A549 (cell line): ENCODE measurements at regions not wholly inside any gene's neighbourhood (a gene's known extent, or its start where the extent isn't known, plus 50 kb on each side); places are given as distances from the start of the nearest gene placed in this dataset.

Experiments
- ATAC-seq, 2 experiments: fragments of 200-7000 bp in 1 of 2; fragments of >200 bp in 1 of 2; cut with Nextera tagmentation in 1 of 2; cut with Tn5 transposase in 1 of 2; 3 replicates each; pipeline versions ENCODE4 v1.8.0 to v1.9.1; 2018 to 2020; ENCODE audit warnings: mild to moderate bottlenecking in 1 of 2, moderate library complexity in 1 of 2
- CTCF ChIA-PET: fragments of 300-600 bp; sonication (Branson Sonifier 250); formaldehyde crosslinking; extraction: SDS; loops from one replicate; lab custom pipeline; 2021; ENCODE audit warnings: antibody characterized with exemption, inconsistent platforms; lab: Yijun Ruan, JAX
- POLR2A ChIA-PET: fragments of 350-600 bp; formaldehyde crosslinking; extraction: SDS; loops from one replicate; lab custom pipeline; 2021; ENCODE audit warnings: antibody characterized with exemption, inconsistent platforms; lab: Yijun Ruan, JAX
- DNase-seq, 2 experiments: peaks; one replicate each; pipeline versions ENCODE4 v3.0.0 to v3.0.0-alpha.2; 2011 to 2016; ENCODE audit warnings: low read depth in 1 of 2, low spot score in 1 of 2
- FAIRE-seq: peaks from 2 replicates; lab custom pipeline; 2011; peaks lifted over from hg19 to GRCh38; lab: Jason Lieb, UNC
- H3K27ac ChIP-seq, 2 experiments: fragments of >200 bp; sonication (Bioruptor Twin); formaldehyde crosslinking; 3 replicates each; pipeline ENCODE4 v1.5.1; 2016 to 2017
- H3K4me1 ChIP-seq: fragments of >200 bp; sonication (Bioruptor Twin); formaldehyde crosslinking; 3 replicates; pipeline ENCODE4 v1.6.1; 2016
- H3K4me2 ChIP-seq: fragments of >200 bp; sonication (Bioruptor Twin); formaldehyde crosslinking; 3 replicates; pipeline ENCODE4 v1.6.1; 2016
- H3K4me3 ChIP-seq: fragments of >200 bp; sonication (Bioruptor Twin); formaldehyde crosslinking; 3 replicates; pipeline ENCODE4 v1.5.1; 2016
- H3K9me3 ChIP-seq: fragments of >200 bp; sonication (Bioruptor Twin); formaldehyde crosslinking; 3 replicates; pipeline ENCODE4 v1.6.1; 2016
- BCL3 ChIP-seq: fragments of >200 bp; sonication (Bioruptor Twin); formaldehyde crosslinking; IDR thresholded peaks from 3 replicates; pipeline ENCODE4 v1.6.1; 2016
- CBX2 ChIP-seq: fragments of 200-600 bp; sonication (generic); IDR thresholded peaks from 2 replicates; pipeline ENCODE4 v1.6.1; 2016; ENCODE audit warnings: low read depth, mild to moderate bottlenecking, borderline replicate concordance
- CBX8 ChIP-seq: fragments of 200-600 bp; sonication (generic); IDR thresholded peaks from 2 replicates; pipeline ENCODE4 v1.6.1; 2016
- CEBPB ChIP-seq, 2 experiments: fragments of >200 bp in 1 of 2; sonication (Bioruptor Twin) in 1 of 2; formaldehyde crosslinking in 1 of 2; IDR thresholded peaks; 2 replicates each; pipeline ENCODE4 v1.6.1; 2012 to 2016
- CHD2 ChIP-seq: fragments of 150-350 bp; IDR thresholded peaks from 2 replicates; pipeline ENCODE4 v1.6.1; 2014; ENCODE audit warnings: low read length; ENCODE audit not compliant: partially characterized antibody
- EHMT2 ChIP-seq: fragments of 200-600 bp; sonication (generic); IDR thresholded peaks from 2 replicates; pipeline ENCODE4 v1.6.1; 2016; ENCODE audit warnings: antibody characterized with exemption, low read depth, mild to moderate bottlenecking, moderate library complexity
- ELK1 ChIP-seq: fragments of 150-350 bp; IDR thresholded peaks from 2 replicates; pipeline ENCODE4 v1.6.1; 2014; ENCODE audit warnings: low read depth, mild to moderate bottlenecking, low read length
- EP300 ChIP-seq, 2 experiments: fragments of >200 bp; sonication (Bioruptor Twin); formaldehyde crosslinking; IDR thresholded peaks; 2 replicates in 1 of 2; 3 replicates in 1 of 2; pipeline ENCODE4 v1.6.1; 2016 to 2017
- FOSL2 ChIP-seq, 2 experiments: fragments of 450-650 bp in 1 of 2; fragments of >200 bp in 1 of 2; sonication (Bioruptor Twin) in 1 of 2; formaldehyde crosslinking; IDR thresholded peaks; 2 replicates each; pipeline versions ENCODE4 v1.5.0 to v1.6.1; 2016 to 2020; ENCODE audit warnings: mild to moderate bottlenecking in 1 of 2, moderate library complexity in 1 of 2
- FOXS1 ChIP-seq: fragments of 250-450 bp; sonication (Bioruptor Pico); IDR thresholded peaks from 2 replicates; pipeline ENCODE4 v1.5.0; 2020; ENCODE audit warnings: mild to moderate bottlenecking, moderate library complexity
- GATA3 ChIP-seq: IDR thresholded peaks from 2 replicates; pipeline ENCODE4 v1.6.1; 2012; ENCODE audit warnings: borderline replicate concordance
- HEYL ChIP-seq: fragments of 250-450 bp; sonication (Bioruptor Pico); IDR thresholded peaks from 2 replicates; pipeline ENCODE4 v1.8.0; 2021; ENCODE audit warnings: mild to moderate bottlenecking, moderate library complexity
- JUN ChIP-seq, 2 experiments: fragments of >200 bp; sonication (Bioruptor Twin); formaldehyde crosslinking; IDR thresholded peaks; 2 replicates in 1 of 2; 3 replicates in 1 of 2; pipeline ENCODE4 v1.6.1; 2016 to 2017
- MAFK ChIP-seq: fragments of 450-650 bp; IDR thresholded peaks from 2 replicates; pipeline ENCODE4 v1.6.1; 2014; ENCODE audit not compliant: partially characterized antibody
- MAX ChIP-seq: IDR thresholded peaks from 2 replicates; pipeline ENCODE4 v1.6.1; 2012
- NPAS2 ChIP-seq: fragments of 250-450 bp; sonication (Bioruptor Pico); IDR thresholded peaks from 2 replicates; pipeline ENCODE4 v1.8.0; 2022; ENCODE audit warnings: mild to moderate bottlenecking, moderate library complexity, borderline replicate concordance
- POLR2A ChIP-seq: IDR thresholded peaks from 2 replicates; pipeline ENCODE4 v1.6.1; 2012; ENCODE audit warnings: mild to moderate bottlenecking, low read length
- RNF2 ChIP-seq: fragments of 200-600 bp; sonication (generic); IDR thresholded peaks from 2 replicates; pipeline ENCODE4 v1.6.1; 2016; ENCODE audit warnings: low read depth, mild to moderate bottlenecking, antibody characterized with exemption, moderate library complexity, borderline replicate concordance
- SREBF2 ChIP-seq: fragments of 450-650 bp; IDR thresholded peaks from 2 replicates; pipeline ENCODE4 v1.6.1; 2014; ENCODE audit warnings: mild to moderate bottlenecking, moderate library complexity
- USF2 ChIP-seq: fragments of 450-650 bp; IDR thresholded peaks from 2 replicates; pipeline ENCODE4 v1.6.1; 2014; ENCODE audit warnings: antibody characterized with exemption
- WGBS: methylation state at CpG from one replicate; pipeline ENCODE4 v1.1.6; 2017; ENCODE audit errors: missing lambda C conversion rate; 5-methylcytosine and 5-hydroxymethylcytosine counted together

- no peak for TF ChIP-seq CBX2
- TF ChIP-seq USF2: no peak
- no peak for TF ChIP-seq MAX
- no peak for TF ChIP-seq HEYL (CRISPR knock-in tag)
- no peak for TF ChIP-seq JUN (IDR thresholded peaks at IDR 0.05)
Measured at GRCh38 chr2:183505911-183506310, 381.7 kb downstream of the NUP35 start (continued).

- no peaks in the 10 kb centered on the region for H3K9me3 ChIP-seq
- TF ChIP-seq ELK1 (no peak), SREBF2 (no peak), USF2 (no peak), FOSL2 (IDR thresholded peaks at IDR 0.05) (no peak), FOSL2 (CRISPR knock-in tag; IDR thresholded peaks at IDR 0.05) (no peak), FOXS1 (CRISPR knock-in tag) (no peak), NPAS2 (CRISPR knock-in tag) (no peak), CBX8 (no peak)
- H3K4me2 ChIP-seq: no peak overlapping the region
- H3K4me3 ChIP-seq: no peak overlapping the region
- ChIA-PET POLR2A (no interaction called here), CTCF (no interaction called here)
- 79% methylated on average over 2 of the region's 3 CpGs for WGBS
- FAIRE-seq (no peak), DNase-seq (no peak), ATAC-seq (no peak)
- no peaks in the 10 kb centered on the region for H3K4me1 ChIP-seq
- no peak overlapping the region for H3K27ac ChIP-seq
Measured at GRCh38 chr2:183511154-183511553, 386.9 kb downstream of the NUP35 start.

GRCh38 chr2:183519371-183520056 lies 395.3 kb downstream of the NUP35 start:
- H3K9me3 ChIP-seq: no peaks in the 10 kb centered on the region
- no peaks in the 10 kb centered on the region for H3K4me1 ChIP-seq
- no peak overlapping the region for H3K27ac ChIP-seq
- H3K4me3 ChIP-seq: no peak overlapping the region
- no peak for ATAC-seq
- no peak for TF ChIP-seq RNF2
- no peak for TF ChIP-seq BCL3
- TF ChIP-seq MAFK: no peak
- ChIA-PET CTCF (no interaction called here), POLR2A (no interaction called here)
- 74% methylated on average over 1 of the region's 1 CpG for WGBS
- DNase-seq: no peak
- no peak overlapping the region for H3K4me2 ChIP-seq
- no peak for FAIRE-seq

GRCh38 chr2:183521911-183522310 lies 397.7 kb downstream of the NUP35 start:
- no peaks in the 10 kb centered on the region for H3K9me3 ChIP-seq
- ChIA-PET CTCF (no interaction called here), POLR2A (no interaction called here)
- FAIRE-seq (no peak), ATAC-seq (no peak), DNase-seq (no peak)
- no peak overlapping the region for H3K4me2 ChIP-seq
- no peak overlapping the region for H3K27ac ChIP-seq
- 4% methylated on average over 1 of the region's 1 CpG for WGBS
- no peak for TF ChIP-seq NPAS2 (CRISPR knock-in tag)
- no peak for TF ChIP-seq CHD2
- no peak for TF ChIP-seq EHMT2
- no peak for TF ChIP-seq CEBPB (IDR thresholded peaks at IDR 0.05)
- TF ChIP-seq RNF2: no peak
- TF ChIP-seq POLR2A: no peak
- no peak for TF ChIP-seq CBX2
- no peak for TF ChIP-seq EP300 (IDR thresholded peaks at IDR 0.05)
- no peak for TF ChIP-seq GATA3
- H3K4me1 ChIP-seq: no peaks in the 10 kb centered on the region
- no peak overlapping the region for H3K4me3 ChIP-seq
